ENCODE measurements at regions not wholly inside any gene's neighbourhood (a gene's known extent, or its start where the extent isn't known, plus 50 kb on each side); places are given as distances from the start of the nearest gene placed in this dataset.
A peak's percentile ranks its signal among the peaks of the same experiment; 100 is the strongest.

GRCh38 chr1:98386675-98387440, 274.7 kb upstream of the SNX7 start:
- DNase-seq (ENCODE audit: low read depth in 3 of 3, low spot score in 2 of 3), result no peak

GRCh38 chr1:98385652-98386051, 275.9 kb upstream of the SNX7 start:
- no peak for DNase-seq (ENCODE audit: low read depth in 3 of 3, low spot score in 2 of 3)

- DNase-seq (ENCODE audit: low read depth in 3 of 3, low spot score in 2 of 3), result peak in 1 of 3 donors; percentile 4
Observed at GRCh38 chr1:98384461-98385141, 276.9 kb upstream of the SNX7 start.

GRCh38 chr1:98382986-98383740, 278.4 kb upstream of the SNX7 start:
- DNase-seq (ENCODE audit: low read depth in 3 of 3, low spot score in 2 of 3), result no peak

- no peak for DNase-seq (ENCODE audit: low read depth in 3 of 3, low spot score in 2 of 3)
Observed at GRCh38 chr1:98382586-98382985, 278.9 kb upstream of the SNX7 start.

GRCh38 chr1:98374098-98374497, 287.4 kb upstream of the SNX7 start:
- DNase-seq (ENCODE audit: low read depth in 3 of 3, low spot score in 2 of 3), result no peak

- no peak for DNase-seq (ENCODE audit: low read depth in 3 of 3, low spot score in 2 of 3)
Observed at GRCh38 chr1:98373056-98373455, 288.5 kb upstream of the SNX7 start.

GRCh38 chr1:98371764-98372163, 289.8 kb upstream of the SNX7 start:
- DNase-seq (ENCODE audit: low read depth in 3 of 3, low spot score in 2 of 3), result no peak

- no peak for DNase-seq (ENCODE audit: low read depth in 3 of 3, low spot score in 2 of 3)
Observed at GRCh38 chr1:98369463-98369862, 292.1 kb upstream of the SNX7 start.

GRCh38 chr1:98368995-98369394, 292.5 kb upstream of the SNX7 start:
- no peak for DNase-seq (ENCODE audit: low read depth in 3 of 3, low spot score in 2 of 3)

- DNase-seq (ENCODE audit: low read depth in 3 of 3, low spot score in 2 of 3), result no peak
Observed at GRCh38 chr1:98367426-98367825, 294.1 kb upstream of the SNX7 start.

GRCh38 chr1:98366343-98366742, 295.2 kb upstream of the SNX7 start:
- DNase-seq (ENCODE audit: low read depth in 3 of 3, low spot score in 2 of 3), result no peak

- DNase-seq (ENCODE audit: low read depth in 3 of 3, low spot score in 2 of 3), result no peak
Observed at GRCh38 chr1:98364544-98364943, 297.0 kb upstream of the SNX7 start.

GRCh38 chr1:98360864-98361263, 300.7 kb upstream of the SNX7 start:
- DNase-seq (ENCODE audit: low read depth in 3 of 3, low spot score in 2 of 3), result no peak

GRCh38 chr1:98355656-98356383, 305.7 kb upstream of the SNX7 start:
- no peak for DNase-seq (ENCODE audit: low read depth in 3 of 3, low spot score in 2 of 3)

GRCh38 chr1:98352378-98352777, 309.1 kb upstream of the SNX7 start:
- DNase-seq (ENCODE audit: low read depth in 3 of 3, low spot score in 2 of 3), result no peak

GRCh38 chr1:98351561-98351960, 310.0 kb upstream of the SNX7 start:
- no peak for DNase-seq (ENCODE audit: low read depth in 3 of 3, low spot score in 2 of 3)

- DNase-seq (ENCODE audit: low read depth in 3 of 3, low spot score in 2 of 3), result no peak
Observed at GRCh38 chr1:98345417-98345816, 316.1 kb upstream of the SNX7 start.

- no peak for DNase-seq (ENCODE audit: low read depth in 3 of 3, low spot score in 2 of 3)
Observed at GRCh38 chr1:98344731-98345130, 316.8 kb upstream of the SNX7 start.

GRCh38 chr1:98342566-98342965, 319.0 kb upstream of the SNX7 start:
- no peak for DNase-seq (ENCODE audit: low read depth in 3 of 3, low spot score in 2 of 3)

GRCh38 chr1:98340511-98340910, 321.0 kb upstream of the SNX7 start:
- no peak for DNase-seq (ENCODE audit: low read depth in 3 of 3, low spot score in 2 of 3)

Data from right renal cortex interstitium (tissue), 3 donors.